MCF 10A (cell line): ENCODE measurements at regions not wholly inside any gene's neighbourhood (a gene's known extent, or its start where the extent isn't known, plus 50 kb on each side); places are given as distances from the start of the nearest gene placed in this dataset.

Experiments
- BruUV-seq: library from RNA; stranded (reverse); fragments of 400-500 nt; replicated peaks from 2 replicates; lab custom pipeline; 2021; lab: Mats Ljungman, UMichigan
- CTCF ChIA-PET: fragments of 300-600 bp; sonication (Branson Sonifier 250); formaldehyde crosslinking; extraction: SDS; loops from one replicate; lab custom pipeline; 2021; ENCODE audit warnings: antibody characterized with exemption, inconsistent platforms; lab: Yijun Ruan, JAX
- POLR2A ChIA-PET: fragments of 300-600, 350-650 bp; sonication (Branson Sonifier 250); formaldehyde crosslinking; extraction: SDS; loops from one replicate; lab custom pipeline; 2020; ENCODE audit warnings: antibody characterized with exemption, inconsistent platforms; lab: Yijun Ruan, JAX
- DNase-seq: peaks from one replicate; pipeline ENCODE4 v3.0.0-alpha.2; 2018; ENCODE audit not compliant: unreplicated experiment
- H3K27ac Mint-ChIP-seq: one replicate; pipeline ENCODE4 v1.8.0; 2022; ENCODE audit warnings: mild to moderate bottlenecking, low read depth, mixed read lengths; ENCODE audit not compliant: unreplicated experiment
- H3K27me3 Mint-ChIP-seq: one replicate; pipeline ENCODE4 v1.8.0; 2022; ENCODE audit warnings: mixed read lengths; ENCODE audit not compliant: insufficient read depth, unreplicated experiment
- H3K36me3 Mint-ChIP-seq: one replicate; pipeline ENCODE4 v1.8.0; 2022; ENCODE audit warnings: mild to moderate bottlenecking, moderate library complexity, mixed read lengths; ENCODE audit not compliant: insufficient read depth, unreplicated experiment
- H3K4me1 Mint-ChIP-seq: one replicate; pipeline ENCODE4 v1.8.0; 2022; ENCODE audit warnings: mixed read lengths; ENCODE audit not compliant: insufficient read depth, unreplicated experiment
- H3K4me3 Mint-ChIP-seq: one replicate; pipeline ENCODE4 v1.8.0; 2022; ENCODE audit warnings: mild to moderate bottlenecking, moderate library complexity, mixed read lengths; ENCODE audit not compliant: unreplicated experiment
- H3K9me3 Mint-ChIP-seq: one replicate; pipeline ENCODE4 v1.8.0; 2022; ENCODE audit warnings: mixed read lengths; ENCODE audit not compliant: unreplicated experiment
- intact Hi-C: fragments of 100-400 bp; cut with micrococcal nuclease; formaldehyde crosslinking; loops from 2 replicates; pipeline ENCODE4 v1.14.1; 2022
- TF ChIP-seq, protein P1 (sequence below): fragments of 200-600 bp; IDR thresholded peaks from one replicate; pipeline ENCODE4 v1.8.0; 2022; ENCODE audit warnings: antibody characterized with exemption, mild to moderate bottlenecking; ENCODE audit not compliant: unreplicated experiment

DNA sequence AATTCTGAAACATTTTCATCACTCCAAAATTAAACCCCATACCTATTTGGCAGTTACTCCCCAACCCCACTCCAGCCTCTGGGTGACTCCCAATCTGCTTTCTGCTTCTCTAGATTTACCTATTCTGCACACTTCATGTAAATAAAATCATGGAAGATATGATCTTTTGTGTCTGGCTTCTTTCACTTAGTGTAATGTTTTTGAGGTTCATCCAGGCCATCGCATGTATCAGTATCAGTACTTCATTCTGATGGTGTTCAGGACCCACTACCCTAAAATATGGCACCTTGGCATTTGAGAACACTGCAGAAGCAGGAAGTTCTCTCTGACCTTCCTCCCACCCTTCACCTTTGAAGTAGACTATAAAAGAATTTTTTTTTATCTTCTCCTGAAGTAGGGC, 78.7 kb upstream of the SLC25A26 start:
- ChIA-PET CTCF (interaction anchor here (0.9 to 1.2 kb wide), 2 partner anchors 54 to 406 kb away, joined by 3 to 4 read pairs; no protein-coding TSS in a partner anchor), POLR2A (no interaction called here)
- H3K4me3 Mint-ChIP-seq: no peak overlapping the region
- DNase-seq: no peak
- intact Hi-C loops: no loop called here
- TF ChIP-seq, protein P1, sequence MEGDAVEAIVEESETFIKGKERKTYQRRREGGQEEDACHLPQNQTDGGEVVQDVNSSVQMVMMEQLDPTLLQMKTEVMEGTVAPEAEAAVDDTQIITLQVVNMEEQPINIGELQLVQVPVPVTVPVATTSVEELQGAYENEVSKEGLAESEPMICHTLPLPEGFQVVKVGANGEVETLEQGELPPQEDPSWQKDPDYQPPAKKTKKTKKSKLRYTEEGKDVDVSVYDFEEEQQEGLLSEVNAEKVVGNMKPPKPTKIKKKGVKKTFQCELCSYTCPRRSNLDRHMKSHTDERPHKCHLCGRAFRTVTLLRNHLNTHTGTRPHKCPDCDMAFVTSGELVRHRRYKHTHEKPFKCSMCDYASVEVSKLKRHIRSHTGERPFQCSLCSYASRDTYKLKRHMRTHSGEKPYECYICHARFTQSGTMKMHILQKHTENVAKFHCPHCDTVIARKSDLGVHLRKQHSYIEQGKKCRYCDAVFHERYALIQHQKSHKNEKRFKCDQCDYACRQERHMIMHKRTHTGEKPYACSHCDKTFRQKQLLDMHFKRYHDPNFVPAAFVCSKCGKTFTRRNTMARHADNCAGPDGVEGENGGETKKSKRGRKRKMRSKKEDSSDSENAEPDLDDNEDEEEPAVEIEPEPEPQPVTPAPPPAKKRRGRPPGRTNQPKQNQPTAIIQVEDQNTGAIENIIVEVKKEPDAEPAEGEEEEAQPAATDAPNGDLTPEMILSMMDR: no peak
- no peaks in the 10 kb centered on the region for H3K9me3 Mint-ChIP-seq
- peaks cover 15% of the 10 kb centered on the region for H3K27me3 Mint-ChIP-seq
- no TSS peak for BruUV-seq
- no peak overlapping the region for H3K27ac Mint-ChIP-seq
- H3K4me1 Mint-ChIP-seq: peaks cover 7% of the 10 kb centered on the region
- no peaks in the 10 kb centered on the region for H3K36me3 Mint-ChIP-seq

DNA sequence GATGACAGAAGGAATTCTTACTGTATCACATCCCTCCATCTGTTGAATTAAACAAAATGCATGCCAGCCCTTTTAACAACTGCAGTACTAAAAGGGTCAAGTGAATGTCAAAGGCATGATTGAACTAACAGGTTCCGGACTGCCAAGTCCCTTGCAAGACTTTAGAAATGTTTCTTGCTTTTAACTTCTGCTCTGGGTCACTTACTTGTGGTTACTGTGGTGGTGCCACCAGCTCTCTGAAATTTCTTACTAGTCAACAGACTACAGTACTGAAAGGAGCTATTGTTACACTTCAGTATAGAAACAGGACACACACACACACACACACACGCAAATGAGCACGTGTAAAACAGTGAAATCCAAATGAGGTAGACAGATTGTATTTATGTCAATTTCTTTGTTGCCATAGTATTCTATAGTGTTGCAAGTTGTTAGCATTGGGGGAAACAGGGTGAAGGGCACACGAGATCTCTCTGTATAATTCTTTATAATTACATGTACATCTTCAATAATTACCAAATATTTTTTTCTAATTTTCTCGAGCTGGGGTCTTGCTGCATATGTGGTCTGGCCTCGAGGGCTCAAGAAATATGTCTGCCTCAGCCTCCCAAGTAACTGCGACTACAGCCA, 79.9 kb upstream of the SLC25A26 start:
- Mint-ChIP-seq H3K4me3 (no peak overlapping the region), H3K36me3 (no peaks in the 10 kb centered on the region), H3K27ac (no peak overlapping the region), H3K9me3 (no peaks in the 10 kb centered on the region), H3K4me1 (peaks cover 7% of the 10 kb centered on the region), H3K27me3 (peaks cover 15% of the 10 kb centered on the region)
- POLR2A ChIA-PET: no interaction called here
- BruUV-seq: no TSS peak
- intact Hi-C loops: no loop called here
- TF ChIP-seq, protein P1: no peak
- CTCF ChIA-PET: interaction anchor here (0.6 to 1.2 kb wide), 9 partner anchors 13 to 1473 kb away, joined by 3 to 5 read pairs (median 3); no protein-coding TSS in a partner anchor
- DNase-seq: no peak

DNA sequence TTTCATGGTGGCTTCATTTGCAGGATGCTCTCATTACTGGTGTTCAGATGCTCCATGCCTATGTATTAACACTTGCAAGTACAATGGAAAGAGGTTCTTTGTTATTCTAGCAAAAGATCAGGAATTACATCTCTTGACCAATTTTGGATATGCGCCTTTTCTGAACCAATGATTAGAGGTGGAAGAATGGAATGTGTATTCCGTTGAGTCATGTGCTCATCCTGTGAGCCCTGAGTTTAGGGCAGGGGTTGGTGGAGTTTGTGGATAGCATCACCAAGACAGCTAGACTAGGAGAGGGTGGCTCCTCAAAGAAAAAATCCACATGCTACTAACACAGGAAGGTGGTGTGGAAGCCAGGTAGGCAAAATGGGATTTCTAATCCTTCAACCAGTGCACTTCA, 80.7 kb upstream of the SLC25A26 start:
- H3K4me1 Mint-ChIP-seq: peaks cover 6% of the 10 kb centered on the region
- H3K9me3 Mint-ChIP-seq: no peaks in the 10 kb centered on the region
- CTCF ChIA-PET: interaction anchor here (0.7 to 4.3 kb wide), 15 partner anchors 8 to 703 kb away, joined by 3 to 29 read pairs (median 6); no protein-coding TSS in a partner anchor
- no peak overlapping the region for H3K27ac Mint-ChIP-seq
- no TSS peak for BruUV-seq
- POLR2A ChIA-PET: no interaction called here
- TF ChIP-seq, protein P1: no peak
- intact Hi-C loops: no loop called here
- peaks cover 15% of the 10 kb centered on the region for H3K27me3 Mint-ChIP-seq
- DNase-seq: no peak
- H3K4me3 Mint-ChIP-seq: no peak overlapping the region
- H3K36me3 Mint-ChIP-seq: no peaks in the 10 kb centered on the region

DNA sequence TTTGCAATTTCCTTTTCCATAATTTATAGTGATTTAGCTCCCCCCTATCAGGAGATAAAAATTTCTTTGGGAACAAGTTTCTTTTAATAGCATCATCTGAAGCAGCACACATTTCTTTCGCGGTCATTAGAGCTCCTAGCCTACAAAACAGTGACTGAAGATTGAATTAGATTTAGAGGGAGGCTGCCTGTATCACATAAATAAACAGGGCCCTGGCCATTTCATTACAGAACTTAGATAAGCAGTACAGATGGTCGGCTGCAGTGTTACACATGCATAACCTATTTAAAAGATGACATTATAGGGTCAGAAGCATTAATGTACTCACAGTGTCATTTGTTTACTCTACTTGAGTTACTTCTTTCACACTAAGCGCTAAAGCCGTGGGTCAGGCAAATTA, 81.4 kb upstream of the SLC25A26 start:
- ChIA-PET POLR2A (interaction anchor here (0.5 kb wide), 1 partner anchor 700 kb away, joined by 3 read pairs; no protein-coding TSS in a partner anchor), CTCF (interaction anchor here (0.6 to 4.3 kb wide), 30 partner anchors 9 to 1091 kb away, joined by 3 to 29 read pairs (median 4); no protein-coding TSS in a partner anchor)
- no TSS peak for BruUV-seq
- TF ChIP-seq, protein P1: no peak
- Mint-ChIP-seq H3K9me3 (no peaks in the 10 kb centered on the region), H3K4me1 (no peaks in the 10 kb centered on the region), H3K27me3 (peaks cover 15% of the 10 kb centered on the region), H3K4me3 (no peak overlapping the region), H3K36me3 (no peaks in the 10 kb centered on the region), H3K27ac (no peak overlapping the region)
- DNase-seq: no peak
- intact Hi-C loops: loop anchor here (2.0 kb wide), 1 partner anchor 101 kb away; the partner anchor contains the start of gene MAGI1
